HEK293 (cell line): ENCODE measurements at regions not wholly inside any gene's neighbourhood (a gene's known extent, or its start where the extent isn't known, plus 50 kb on each side); places are given as distances from the start of the nearest gene placed in this dataset.

Experiments used
- ZBTB7A ChIP-seq: fragments of 450-650 bp; formaldehyde crosslinking; IDR thresholded peaks from 2 replicates; pipeline ENCODE4 v1.5.1; 2016; ENCODE audit warnings: low read depth, missing biosample characterization, missing genetic modification characterization
- ZNF274 ChIP-seq, 2 experiments: fragments of 200-500 bp in 1 of 2; fragments of 450-650 bp in 1 of 2; sonication (Bioruptor generic) in 1 of 2; formaldehyde crosslinking in 1 of 2; IDR thresholded peaks; 2 replicates each; pipeline versions ENCODE4 v1.5.1 to v1.6.1; 2014 to 2016; ENCODE audit warnings: borderline replicate concordance in 1 of 2, inconsistent platforms in 1 of 2, low read length in 1 of 2, missing biosample characterization in 1 of 2, missing genetic modification characterization in 1 of 2
- TF ChIP-seq, protein P1 (sequence below): fragments of 450-650 bp; formaldehyde crosslinking; IDR thresholded peaks from 2 replicates; pipeline ENCODE4 v1.5.1; 2016; ENCODE audit warnings: missing biosample characterization, missing genetic modification characterization
- TF ChIP-seq, protein P2 (sequence below): fragments of 450-650 bp; formaldehyde crosslinking; IDR thresholded peaks from 2 replicates; pipeline ENCODE4 v1.5.1; 2016; ENCODE audit warnings: missing biosample characterization, missing genetic modification characterization
- TF ChIP-seq, protein P3 (sequence below): fragments of 450-650 bp; formaldehyde crosslinking; IDR thresholded peaks from 2 replicates; pipeline ENCODE4 v1.5.1; 2016; ENCODE audit warnings: missing biosample characterization, missing genetic modification characterization
- TF ChIP-seq, protein P4 (sequence below): fragments of 450-650 bp; formaldehyde crosslinking; IDR thresholded peaks from 2 replicates; pipeline ENCODE4 v1.5.1; 2016; ENCODE audit warnings: missing biosample characterization, missing genetic modification characterization, low read depth

DNA sequence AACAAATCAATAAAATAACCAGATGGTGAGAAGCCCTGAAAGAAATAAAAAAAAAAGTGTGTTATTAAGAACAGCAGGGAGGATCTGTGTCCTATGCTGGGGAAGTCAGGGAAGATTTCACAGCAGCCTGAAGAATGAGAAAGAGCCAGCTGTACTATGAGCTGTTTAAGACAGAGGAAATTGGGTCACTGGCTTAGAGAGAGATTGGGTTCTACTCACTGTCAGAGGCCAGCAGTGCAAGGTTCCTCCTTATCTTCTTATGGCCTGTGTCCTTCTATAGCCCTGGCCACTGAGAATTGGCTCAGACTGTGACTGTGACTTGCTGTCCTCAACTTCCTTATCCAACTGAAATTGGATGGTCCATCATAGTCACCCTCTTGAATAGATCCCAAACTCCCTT, 54.8 kb upstream of the FDX1 start:
- no peak for TF ChIP-seq ZNF274 (IDR thresholded peaks at IDR 0.05; ENCODE audit: low read length)
- TF ChIP-seq ZNF274 (tag by site-specific recombination; IDR thresholded peaks at IDR 0.05; ENCODE audit: borderline replicate concordance): no peak
- TF ChIP-seq ZBTB7A: no peak
- TF ChIP-seq, protein P1, sequence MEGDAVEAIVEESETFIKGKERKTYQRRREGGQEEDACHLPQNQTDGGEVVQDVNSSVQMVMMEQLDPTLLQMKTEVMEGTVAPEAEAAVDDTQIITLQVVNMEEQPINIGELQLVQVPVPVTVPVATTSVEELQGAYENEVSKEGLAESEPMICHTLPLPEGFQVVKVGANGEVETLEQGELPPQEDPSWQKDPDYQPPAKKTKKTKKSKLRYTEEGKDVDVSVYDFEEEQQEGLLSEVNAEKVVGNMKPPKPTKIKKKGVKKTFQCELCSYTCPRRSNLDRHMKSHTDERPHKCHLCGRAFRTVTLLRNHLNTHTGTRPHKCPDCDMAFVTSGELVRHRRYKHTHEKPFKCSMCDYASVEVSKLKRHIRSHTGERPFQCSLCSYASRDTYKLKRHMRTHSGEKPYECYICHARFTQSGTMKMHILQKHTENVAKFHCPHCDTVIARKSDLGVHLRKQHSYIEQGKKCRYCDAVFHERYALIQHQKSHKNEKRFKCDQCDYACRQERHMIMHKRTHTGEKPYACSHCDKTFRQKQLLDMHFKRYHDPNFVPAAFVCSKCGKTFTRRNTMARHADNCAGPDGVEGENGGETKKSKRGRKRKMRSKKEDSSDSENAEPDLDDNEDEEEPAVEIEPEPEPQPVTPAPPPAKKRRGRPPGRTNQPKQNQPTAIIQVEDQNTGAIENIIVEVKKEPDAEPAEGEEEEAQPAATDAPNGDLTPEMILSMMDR (tag by site-specific recombination): no peak
- TF ChIP-seq, protein P2, sequence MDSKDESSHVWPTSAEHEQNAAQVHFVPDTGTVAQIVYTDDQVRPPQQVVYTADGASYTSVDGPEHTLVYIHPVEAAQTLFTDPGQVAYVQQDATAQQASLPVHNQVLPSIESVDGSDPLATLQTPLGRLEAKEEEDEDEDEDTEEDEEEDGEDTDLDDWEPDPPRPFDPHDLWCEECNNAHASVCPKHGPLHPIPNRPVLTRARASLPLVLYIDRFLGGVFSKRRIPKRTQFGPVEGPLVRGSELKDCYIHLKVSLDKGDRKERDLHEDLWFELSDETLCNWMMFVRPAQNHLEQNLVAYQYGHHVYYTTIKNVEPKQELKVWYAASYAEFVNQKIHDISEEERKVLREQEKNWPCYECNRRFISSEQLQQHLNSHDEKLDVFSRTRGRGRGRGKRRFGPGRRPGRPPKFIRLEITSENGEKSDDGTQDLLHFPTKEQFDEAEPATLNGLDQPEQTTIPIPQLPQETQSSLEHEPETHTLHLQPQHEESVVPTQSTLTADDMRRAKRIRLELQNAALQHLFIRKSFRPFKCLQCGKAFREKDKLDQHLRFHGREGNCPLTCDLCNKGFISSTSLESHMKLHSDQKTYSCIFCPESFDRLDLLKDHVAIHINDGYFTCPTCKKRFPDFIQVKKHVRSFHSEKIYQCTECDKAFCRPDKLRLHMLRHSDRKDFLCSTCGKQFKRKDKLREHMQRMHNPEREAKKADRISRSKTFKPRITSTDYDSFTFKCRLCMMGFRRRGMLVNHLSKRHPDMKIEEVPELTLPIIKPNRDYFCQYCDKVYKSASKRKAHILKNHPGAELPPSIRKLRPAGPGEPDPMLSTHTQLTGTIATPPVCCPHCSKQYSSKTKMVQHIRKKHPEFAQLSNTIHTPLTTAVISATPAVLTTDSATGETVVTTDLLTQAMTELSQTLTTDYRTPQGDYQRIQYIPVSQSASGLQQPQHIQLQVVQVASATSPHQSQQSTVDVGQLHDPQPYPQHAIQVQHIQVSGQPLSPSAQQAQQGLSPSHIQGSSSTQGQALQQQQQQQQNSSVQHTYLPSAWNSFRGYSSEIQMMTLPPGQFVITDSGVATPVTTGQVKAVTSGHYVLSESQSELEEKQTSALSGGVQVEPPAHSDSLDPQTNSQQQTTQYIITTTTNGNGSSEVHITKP (tag by site-specific recombination): no peak
- TF ChIP-seq, protein P3, sequence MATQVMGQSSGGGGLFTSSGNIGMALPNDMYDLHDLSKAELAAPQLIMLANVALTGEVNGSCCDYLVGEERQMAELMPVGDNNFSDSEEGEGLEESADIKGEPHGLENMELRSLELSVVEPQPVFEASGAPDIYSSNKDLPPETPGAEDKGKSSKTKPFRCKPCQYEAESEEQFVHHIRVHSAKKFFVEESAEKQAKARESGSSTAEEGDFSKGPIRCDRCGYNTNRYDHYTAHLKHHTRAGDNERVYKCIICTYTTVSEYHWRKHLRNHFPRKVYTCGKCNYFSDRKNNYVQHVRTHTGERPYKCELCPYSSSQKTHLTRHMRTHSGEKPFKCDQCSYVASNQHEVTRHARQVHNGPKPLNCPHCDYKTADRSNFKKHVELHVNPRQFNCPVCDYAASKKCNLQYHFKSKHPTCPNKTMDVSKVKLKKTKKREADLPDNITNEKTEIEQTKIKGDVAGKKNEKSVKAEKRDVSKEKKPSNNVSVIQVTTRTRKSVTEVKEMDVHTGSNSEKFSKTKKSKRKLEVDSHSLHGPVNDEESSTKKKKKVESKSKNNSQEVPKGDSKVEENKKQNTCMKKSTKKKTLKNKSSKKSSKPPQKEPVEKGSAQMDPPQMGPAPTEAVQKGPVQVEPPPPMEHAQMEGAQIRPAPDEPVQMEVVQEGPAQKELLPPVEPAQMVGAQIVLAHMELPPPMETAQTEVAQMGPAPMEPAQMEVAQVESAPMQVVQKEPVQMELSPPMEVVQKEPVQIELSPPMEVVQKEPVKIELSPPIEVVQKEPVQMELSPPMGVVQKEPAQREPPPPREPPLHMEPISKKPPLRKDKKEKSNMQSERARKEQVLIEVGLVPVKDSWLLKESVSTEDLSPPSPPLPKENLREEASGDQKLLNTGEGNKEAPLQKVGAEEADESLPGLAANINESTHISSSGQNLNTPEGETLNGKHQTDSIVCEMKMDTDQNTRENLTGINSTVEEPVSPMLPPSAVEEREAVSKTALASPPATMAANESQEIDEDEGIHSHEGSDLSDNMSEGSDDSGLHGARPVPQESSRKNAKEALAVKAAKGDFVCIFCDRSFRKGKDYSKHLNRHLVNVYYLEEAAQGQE (tag by site-specific recombination): no peak
- TF ChIP-seq, protein P4, sequence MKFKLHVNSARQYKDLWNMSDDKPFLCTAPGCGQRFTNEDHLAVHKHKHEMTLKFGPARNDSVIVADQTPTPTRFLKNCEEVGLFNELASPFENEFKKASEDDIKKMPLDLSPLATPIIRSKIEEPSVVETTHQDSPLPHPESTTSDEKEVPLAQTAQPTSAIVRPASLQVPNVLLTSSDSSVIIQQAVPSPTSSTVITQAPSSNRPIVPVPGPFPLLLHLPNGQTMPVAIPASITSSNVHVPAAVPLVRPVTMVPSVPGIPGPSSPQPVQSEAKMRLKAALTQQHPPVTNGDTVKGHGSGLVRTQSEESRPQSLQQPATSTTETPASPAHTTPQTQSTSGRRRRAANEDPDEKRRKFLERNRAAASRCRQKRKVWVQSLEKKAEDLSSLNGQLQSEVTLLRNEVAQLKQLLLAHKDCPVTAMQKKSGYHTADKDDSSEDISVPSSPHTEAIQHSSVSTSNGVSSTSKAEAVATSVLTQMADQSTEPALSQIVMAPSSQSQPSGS (tag by site-specific recombination): no peak
